ENCODE measurements at regions not wholly inside any gene's neighbourhood (a gene's known extent, or its start where the extent isn't known, plus 50 kb on each side); places are given as distances from the start of the nearest gene placed in this dataset.

DNA sequence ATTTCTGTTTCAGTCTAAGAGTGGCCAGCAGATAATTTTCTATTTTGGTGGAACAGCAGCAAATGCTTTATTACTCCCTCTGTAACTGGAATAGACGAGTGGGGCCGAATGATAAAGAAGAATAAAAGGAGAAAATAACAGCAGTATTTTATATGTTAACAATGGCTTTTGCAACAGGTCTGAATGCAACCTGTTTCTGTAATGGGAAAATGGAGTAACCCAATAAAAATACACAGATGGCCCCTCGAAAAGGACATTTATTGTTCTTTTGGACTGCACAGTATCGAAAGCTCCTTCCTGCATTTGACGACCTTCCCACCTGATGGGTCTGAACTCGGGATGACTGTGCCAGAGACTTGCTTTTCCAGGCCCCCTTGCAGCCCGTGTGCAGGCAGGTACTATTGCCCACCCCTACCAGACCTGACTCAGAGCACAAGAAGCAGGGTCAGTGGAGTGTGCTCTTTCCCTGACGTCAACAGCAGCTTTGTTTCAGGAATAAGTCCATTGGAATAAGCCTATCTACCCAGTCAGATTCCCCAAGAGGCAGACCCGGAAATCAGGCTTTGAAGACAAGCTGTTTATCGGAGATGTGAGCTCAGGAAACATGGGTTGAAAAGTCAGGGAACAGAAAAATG lies 306.5 kb upstream of the NEBL start:
- DNase-seq (ENCODE audit: low spot score in 2 of 2, unreplicated experiment in 2 of 2): no peak
- Mint-ChIP-seq H3K4me3 (no peak overlapping the region), H3K27me3 (ENCODE audit: low read depth) (no peaks in the 10 kb centered on the region), H3K4me1 (peaks cover 14% of the 10 kb centered on the region), H3K36me3 (peaks cover 10% of the 10 kb centered on the region), H3K27ac (no peak overlapping the region), H3K9me3 (peaks cover 12% of the 10 kb centered on the region)
- TF ChIP-seq, protein P1, sequence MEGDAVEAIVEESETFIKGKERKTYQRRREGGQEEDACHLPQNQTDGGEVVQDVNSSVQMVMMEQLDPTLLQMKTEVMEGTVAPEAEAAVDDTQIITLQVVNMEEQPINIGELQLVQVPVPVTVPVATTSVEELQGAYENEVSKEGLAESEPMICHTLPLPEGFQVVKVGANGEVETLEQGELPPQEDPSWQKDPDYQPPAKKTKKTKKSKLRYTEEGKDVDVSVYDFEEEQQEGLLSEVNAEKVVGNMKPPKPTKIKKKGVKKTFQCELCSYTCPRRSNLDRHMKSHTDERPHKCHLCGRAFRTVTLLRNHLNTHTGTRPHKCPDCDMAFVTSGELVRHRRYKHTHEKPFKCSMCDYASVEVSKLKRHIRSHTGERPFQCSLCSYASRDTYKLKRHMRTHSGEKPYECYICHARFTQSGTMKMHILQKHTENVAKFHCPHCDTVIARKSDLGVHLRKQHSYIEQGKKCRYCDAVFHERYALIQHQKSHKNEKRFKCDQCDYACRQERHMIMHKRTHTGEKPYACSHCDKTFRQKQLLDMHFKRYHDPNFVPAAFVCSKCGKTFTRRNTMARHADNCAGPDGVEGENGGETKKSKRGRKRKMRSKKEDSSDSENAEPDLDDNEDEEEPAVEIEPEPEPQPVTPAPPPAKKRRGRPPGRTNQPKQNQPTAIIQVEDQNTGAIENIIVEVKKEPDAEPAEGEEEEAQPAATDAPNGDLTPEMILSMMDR (IDR thresholded peaks at IDR 0.05; ENCODE audit: unreplicated experiment): no peak

DNA sequence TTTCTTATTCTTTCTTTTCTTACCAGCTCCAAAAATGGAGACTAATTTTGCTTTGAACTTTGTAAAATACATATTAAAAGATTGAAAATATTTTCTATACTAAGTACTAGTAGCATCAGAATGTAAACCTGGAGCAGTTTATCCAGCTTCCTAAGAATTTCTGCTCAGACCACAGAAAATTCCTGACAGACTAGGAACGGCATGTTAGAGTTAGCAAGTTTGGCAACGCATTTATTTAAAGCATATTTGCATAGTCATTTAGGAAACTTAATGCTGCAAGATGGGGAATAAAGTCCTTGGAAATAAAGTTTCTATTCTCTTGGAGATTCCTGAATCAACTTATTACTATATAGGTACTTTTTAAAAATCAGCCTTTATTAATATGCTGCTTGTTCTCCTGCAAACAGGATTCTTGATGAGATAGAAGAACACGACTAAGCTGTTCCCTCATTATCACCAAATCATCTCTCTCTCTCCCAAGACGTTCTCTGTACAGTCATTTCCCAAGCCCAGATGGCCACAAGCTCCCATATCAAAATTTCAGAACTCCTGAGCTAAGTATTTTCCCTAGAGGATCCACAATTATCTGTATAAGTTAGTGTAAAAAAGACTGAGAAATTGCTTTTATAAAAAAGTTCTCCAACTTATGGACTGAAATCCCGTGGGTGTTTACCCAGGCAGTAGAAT lies 305.8 kb upstream of the NEBL start:
- Mint-ChIP-seq H3K9me3 (peaks cover 16% of the 10 kb centered on the region), H3K36me3 (peaks cover 14% of the 10 kb centered on the region), H3K27ac (no peak overlapping the region), H3K4me3 (no peak overlapping the region), H3K27me3 (ENCODE audit: low read depth) (no peaks in the 10 kb centered on the region), H3K4me1 (peaks cover 14% of the 10 kb centered on the region)
- no peak for DNase-seq (ENCODE audit: low spot score in 2 of 2, unreplicated experiment in 2 of 2)
- TF ChIP-seq, protein P1 (IDR thresholded peaks at IDR 0.05; ENCODE audit: unreplicated experiment): no peak

DNA sequence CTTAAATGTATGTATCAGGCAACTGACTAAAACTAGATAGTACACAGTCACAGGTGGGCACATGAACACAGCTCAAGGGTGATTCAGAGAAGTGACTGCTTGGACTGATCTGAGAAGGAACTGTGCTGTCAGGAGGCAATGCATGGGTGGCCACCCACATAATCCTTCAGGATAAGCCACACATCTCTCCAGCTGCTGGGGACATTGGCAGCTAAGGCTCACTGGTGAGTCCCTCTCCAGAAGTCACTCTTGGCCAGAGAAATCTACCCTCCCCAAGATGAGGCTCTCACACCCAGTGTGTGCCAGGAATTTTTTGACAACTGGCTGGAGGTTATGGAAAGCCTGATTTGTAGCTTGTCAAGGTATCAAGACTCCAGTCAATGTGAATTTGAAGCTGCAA lies 302.4 kb upstream of the NEBL start:
- Mint-ChIP-seq H3K36me3 (peaks cover 14% of the 10 kb centered on the region), H3K4me3 (no peak overlapping the region), H3K4me1 (peaks cover 30% of the 10 kb centered on the region), H3K9me3 (peaks cover 13% of the 10 kb centered on the region), H3K27me3 (ENCODE audit: low read depth) (no peaks in the 10 kb centered on the region), H3K27ac (no peak overlapping the region)
- no peak for DNase-seq (ENCODE audit: low spot score in 2 of 2, unreplicated experiment in 2 of 2)
- TF ChIP-seq, protein P1 (IDR thresholded peaks at IDR 0.05; ENCODE audit: unreplicated experiment): no peak

DNA sequence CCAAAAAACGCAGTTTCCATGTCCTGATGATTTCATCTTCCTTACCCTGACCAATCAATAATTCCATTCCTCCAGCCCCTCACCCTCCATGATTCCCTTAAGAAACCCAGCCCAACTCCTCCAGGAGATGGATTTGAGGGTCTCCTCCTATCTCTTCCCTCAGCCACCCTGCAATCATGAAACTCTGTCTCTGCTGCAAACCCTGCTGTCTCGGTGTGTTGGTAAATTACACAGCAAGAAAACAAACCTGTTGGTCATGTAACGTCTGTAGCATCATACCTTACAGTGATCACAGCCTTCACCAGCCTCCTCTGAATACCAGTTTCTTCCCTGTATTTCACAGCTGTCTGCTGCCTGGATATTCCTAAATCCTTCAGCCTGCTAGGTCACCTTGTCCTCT lies 300.7 kb upstream of the NEBL start:
- TF ChIP-seq, protein P1 (IDR thresholded peaks at IDR 0.05; ENCODE audit: unreplicated experiment): no peak
- peaks cover 14% of the 10 kb centered on the region for H3K36me3 Mint-ChIP-seq
- peaks cover 19% of the 10 kb centered on the region for H3K4me1 Mint-ChIP-seq
- no peaks in the 10 kb centered on the region for H3K27me3 Mint-ChIP-seq (ENCODE audit: low read depth)
- no peak for DNase-seq (ENCODE audit: low spot score in 2 of 2, unreplicated experiment in 2 of 2)
- H3K4me3 Mint-ChIP-seq: no peak overlapping the region
- H3K27ac Mint-ChIP-seq: no peak overlapping the region
- peaks cover 13% of the 10 kb centered on the region for H3K9me3 Mint-ChIP-seq

DNA sequence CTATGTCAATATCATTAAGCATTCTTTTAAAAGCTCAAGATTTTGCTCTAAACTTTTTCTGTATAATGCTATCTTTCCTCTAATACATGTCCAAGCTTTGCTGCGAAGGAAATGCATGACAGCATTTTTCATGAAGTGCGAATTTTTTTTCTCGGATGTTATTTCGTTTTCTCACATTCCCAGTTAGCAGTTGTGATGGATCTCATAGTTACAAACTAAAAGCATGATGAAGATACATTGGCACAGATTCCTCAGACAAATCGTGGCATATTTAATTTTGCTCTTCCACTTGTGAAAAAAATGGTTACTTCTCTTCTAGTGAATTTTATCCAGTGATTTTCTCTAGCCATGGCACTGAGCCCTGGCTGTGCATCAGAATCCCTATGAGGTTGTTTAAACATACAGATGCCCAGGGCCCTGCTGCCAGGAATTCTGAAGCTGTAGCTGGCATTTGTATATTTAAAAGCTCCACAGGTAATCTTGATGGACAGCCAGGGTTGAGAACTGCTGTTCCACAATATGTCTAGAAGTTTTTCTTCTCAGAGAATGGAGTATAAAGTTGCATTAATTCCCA lies 299.8 kb upstream of the NEBL start:
- no peaks in the 10 kb centered on the region for H3K27me3 Mint-ChIP-seq (ENCODE audit: low read depth)
- H3K4me1 Mint-ChIP-seq: peaks cover 20% of the 10 kb centered on the region
- no peak overlapping the region for H3K4me3 Mint-ChIP-seq
- peaks cover 13% of the 10 kb centered on the region for H3K9me3 Mint-ChIP-seq
- no peak overlapping the region for H3K27ac Mint-ChIP-seq
- TF ChIP-seq, protein P1 (IDR thresholded peaks at IDR 0.05; ENCODE audit: unreplicated experiment): no peak
- H3K36me3 Mint-ChIP-seq: peaks cover 14% of the 10 kb centered on the region
- DNase-seq (ENCODE audit: low spot score in 2 of 2, unreplicated experiment in 2 of 2): no peak
